PC-3 (cell line): ENCODE measurements at regions not wholly inside any gene's neighbourhood (a gene's known extent, or its start where the extent isn't known, plus 50 kb on each side); places are given as distances from the start of the nearest gene placed in this dataset.
"Not testable (repeated sequence)": the region's sequence is repeated elsewhere in the genome, so short reads cannot be mapped to it uniquely, and the experiment has no call there.

Experiments
- ATAC-seq: fragments of 200-7000 bp; cut with Tn5 transposase; 2 replicates; pipeline ENCODE4 v1.9.1; 2020; ENCODE audit warnings: mild to moderate bottlenecking, moderate library complexity
- BruUV-seq: library from RNA; stranded (reverse); fragments of 400-500 nt; replicated peaks from 2 replicates; lab custom pipeline; 2021; lab: Mats Ljungman, UMichigan
- CTCF ChIA-PET: fragments of 300-600 bp; sonication (Branson Sonifier 250); formaldehyde crosslinking; loops from one replicate; lab custom pipeline; 2022; ENCODE audit warnings: antibody characterized with exemption; lab: Charles Lee
- POLR2A ChIA-PET: fragments of 300-600 bp; sonication (Branson Sonifier 250); formaldehyde crosslinking; loops from one replicate; lab custom pipeline; 2022; ENCODE audit warnings: antibody characterized with exemption; ENCODE audit not compliant: unreplicated experiment; lab: Charles Lee
- DNase-seq: peaks from one replicate; pipeline ENCODE4 v3.0.0-alpha.2; 2015
- H2AFZ ChIP-seq: fragments of 300-600 bp; sonication (generic); 2 replicates; pipeline ENCODE4 v1.6.0; 2016; ENCODE audit warnings: antibody characterized with exemption, low read length
- H3F3A ChIP-seq: fragments of 300-600 bp; sonication (generic); one replicate; pipeline ENCODE4 v1.6.0; 2017; ENCODE audit warnings: antibody characterized with exemption, low read length, control low read depth, mild to moderate bottlenecking; ENCODE audit not compliant: unreplicated experiment
- H3K27ac ChIP-seq: fragments of 300-600 bp; sonication (generic); 2 replicates; pipeline ENCODE4 v1.5.1; 2016; ENCODE audit warnings: mild to moderate bottlenecking, low read length
- H3K27me3 ChIP-seq: fragments of 300-600 bp; sonication (generic); 2 replicates; pipeline ENCODE4 v1.6.1; 2016; ENCODE audit warnings: low read length, mixed read lengths
- H3K36me3 ChIP-seq: fragments of 300-600 bp; sonication (generic); 2 replicates; pipeline ENCODE4 v1.6.1; 2016; ENCODE audit warnings: low read depth, mixed run types, low read length, mixed read lengths
- H3K4me1 ChIP-seq: fragments of 300-600 bp; sonication (generic); 2 replicates; pipeline ENCODE4 v1.5.1; 2016; ENCODE audit warnings: low read length; ENCODE audit not compliant: insufficient read depth
- H3K4me2 ChIP-seq: fragments of 300-600 bp; sonication (generic); 2 replicates; pipeline ENCODE4 v1.6.0; 2016; ENCODE audit warnings: low read length
- H3K4me3 ChIP-seq: fragments of 300-600 bp; sonication (generic); 2 replicates; pipeline ENCODE4 v1.5.1; 2016; ENCODE audit warnings: mild to moderate bottlenecking, low read length, mixed read lengths
- H3K79me2 ChIP-seq: fragments of 300-600 bp; sonication (generic); 2 replicates; pipeline ENCODE4 v1.6.1; 2017; ENCODE audit warnings: low read length, mixed read lengths
- H3K9ac ChIP-seq: fragments of 300-600 bp; sonication (generic); 2 replicates; pipeline ENCODE4 v1.6.0; 2016; ENCODE audit warnings: mild to moderate bottlenecking, low read length
- H3K9me2 ChIP-seq: fragments of 300-600 bp; sonication (generic); replicated peaks from 2 replicates; pipeline ENCODE4 v1.6.1; 2016; ENCODE audit warnings: mixed run types, low read length, mixed read lengths
- H3K9me3 ChIP-seq: fragments of 300-600 bp; sonication (generic); 2 replicates; pipeline ENCODE4 v1.6.1; 2016; ENCODE audit warnings: low read length, mixed read lengths
- H4K20me1 ChIP-seq: fragments of 300-600 bp; sonication (generic); 2 replicates; pipeline ENCODE4 v1.6.1; 2016; ENCODE audit warnings: low read length, mixed read lengths
- intact Hi-C: fragments of 100-400 bp; cut with micrococcal nuclease; formaldehyde crosslinking; loops from 2 replicates; pipeline ENCODE4 v1.9.0; 2023

DNA sequence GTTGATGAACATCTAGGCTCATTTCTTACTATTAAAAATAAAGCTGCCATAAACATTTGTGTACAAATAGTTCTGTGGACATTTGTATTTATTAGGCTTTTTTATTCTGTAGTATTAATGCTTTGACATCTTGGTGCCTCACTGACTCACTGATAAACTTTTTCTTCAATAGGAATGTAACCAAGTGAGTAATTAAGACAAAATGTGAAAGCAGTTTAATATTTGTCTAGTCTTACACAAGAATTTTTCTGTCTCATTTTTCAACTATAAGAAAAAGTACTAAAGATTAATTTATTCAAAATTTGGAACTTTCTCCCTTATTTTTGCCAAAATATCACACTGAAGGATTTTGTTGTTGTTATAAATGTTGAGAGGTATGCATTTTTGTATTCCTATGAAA is 282.2 kb downstream of the CNTNAP3 start:
- H3K4me2 ChIP-seq, H3K27me3 ChIP-seq, H3K4me3 ChIP-seq, H3K9me2 ChIP-seq, H3K27ac ChIP-seq, H3K9me3 ChIP-seq, ATAC-seq, H4K20me1 ChIP-seq, CTCF ChIA-PET, BruUV-seq, H3K4me1 ChIP-seq, DNase-seq, H3F3A ChIP-seq, H3K79me2 ChIP-seq, POLR2A ChIA-PET, H3K9ac ChIP-seq, H3K36me3 ChIP-seq, intact Hi-C loops, H2AFZ ChIP-seq: not testable (repeated sequence)

DNA sequence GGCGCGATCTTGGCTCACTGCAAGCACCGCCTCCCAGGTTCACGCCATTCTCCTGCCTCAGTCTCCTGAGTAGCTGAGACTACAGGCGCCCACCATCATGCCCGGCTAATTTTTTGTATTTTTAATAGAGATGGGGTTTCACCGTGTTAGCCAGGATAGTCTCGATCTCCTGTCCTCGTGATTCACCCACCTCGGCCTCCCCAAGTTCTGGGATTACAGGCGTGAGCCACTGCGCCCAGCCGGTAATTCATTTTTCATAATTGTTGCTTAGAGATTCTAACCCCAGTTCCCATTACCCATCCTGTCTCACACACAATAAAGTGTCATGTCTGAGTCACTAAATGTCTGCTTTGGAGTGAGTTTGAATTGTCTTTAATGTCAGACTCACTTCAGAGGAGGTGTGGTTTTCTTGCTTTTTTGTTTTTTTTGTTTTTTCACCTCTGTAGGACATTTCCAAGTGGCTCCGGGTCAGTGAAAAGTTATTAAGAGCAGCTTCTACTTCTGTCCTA is 281.2 kb upstream of the FAM240B start:
- H3K9ac ChIP-seq, intact Hi-C loops, POLR2A ChIA-PET, H3F3A ChIP-seq, CTCF ChIA-PET, H3K4me2 ChIP-seq, H3K27me3 ChIP-seq, H4K20me1 ChIP-seq, H3K9me3 ChIP-seq, H3K9me2 ChIP-seq, H3K4me3 ChIP-seq, BruUV-seq, H3K36me3 ChIP-seq, H3K4me1 ChIP-seq, H3K79me2 ChIP-seq, H2AFZ ChIP-seq, H3K27ac ChIP-seq: not testable (repeated sequence)
- ATAC-seq, result peak; percentile 92
- peak; percentile 63 for DNase-seq

- H3K9ac ChIP-seq, H3K36me3 ChIP-seq, H3K4me3 ChIP-seq, H3K9me3 ChIP-seq, H3K27ac ChIP-seq, ATAC-seq, H3K4me2 ChIP-seq, DNase-seq, intact Hi-C loops, H3K4me1 ChIP-seq, H3K9me2 ChIP-seq, CTCF ChIA-PET, H3F3A ChIP-seq, H3K27me3 ChIP-seq, H3K79me2 ChIP-seq, BruUV-seq, H2AFZ ChIP-seq, POLR2A ChIA-PET, H4K20me1 ChIP-seq: not testable (repeated sequence)
Observed at GRCh38 chr9:38999277-38999676, 279.3 kb upstream of the FAM240B start.

DNA sequence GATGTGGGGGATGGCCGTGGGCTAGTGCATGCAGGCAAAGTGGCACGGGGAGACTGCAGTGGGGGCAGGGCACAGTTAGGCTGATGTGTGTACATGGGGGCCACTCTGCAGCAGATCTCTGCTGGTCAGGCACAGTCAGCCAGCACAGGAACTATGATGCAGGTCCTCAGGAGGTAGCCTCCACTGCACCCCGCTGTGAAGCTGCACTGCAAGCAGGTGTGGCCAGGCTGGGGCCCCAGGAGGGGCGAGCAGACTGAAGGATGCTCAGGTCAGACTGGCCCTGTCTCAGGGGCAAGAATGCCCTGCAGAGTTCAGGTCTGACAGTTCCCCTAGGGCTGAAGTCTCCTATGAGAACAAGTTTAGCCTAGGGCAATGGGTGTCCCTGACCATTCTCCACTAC is 273.8 kb upstream of the FAM240B start:
- BruUV-seq, ATAC-seq, DNase-seq, H3F3A ChIP-seq, H3K4me3 ChIP-seq, H3K9ac ChIP-seq, H3K36me3 ChIP-seq, H4K20me1 ChIP-seq, H2AFZ ChIP-seq, H3K9me3 ChIP-seq, POLR2A ChIA-PET, intact Hi-C loops, H3K9me2 ChIP-seq, H3K27ac ChIP-seq, H3K4me1 ChIP-seq, H3K4me2 ChIP-seq, H3K79me2 ChIP-seq, CTCF ChIA-PET, H3K27me3 ChIP-seq: not testable (repeated sequence)

DNA sequence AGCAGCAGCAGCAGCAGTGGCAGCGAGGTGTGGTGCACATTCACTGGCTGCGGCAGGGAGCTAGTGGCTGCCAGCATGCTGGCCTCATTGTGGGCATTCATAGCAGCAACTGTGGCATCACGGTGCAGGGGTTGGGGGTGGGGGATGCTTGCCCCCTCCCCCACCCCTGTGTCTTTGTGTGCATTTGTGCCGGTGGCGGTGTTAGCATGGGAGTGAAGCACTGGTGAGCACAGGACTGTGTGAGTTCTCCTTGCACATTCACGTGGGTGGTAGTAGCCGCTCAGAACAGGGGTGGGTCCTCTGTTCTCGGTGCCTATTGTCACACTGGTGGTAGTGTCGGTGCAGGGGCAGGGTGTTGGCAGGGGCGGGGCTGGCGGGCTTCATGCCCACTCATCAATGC is 273.2 kb upstream of the FAM240B start:
- CTCF ChIA-PET, DNase-seq: not testable (repeated sequence)

DNA sequence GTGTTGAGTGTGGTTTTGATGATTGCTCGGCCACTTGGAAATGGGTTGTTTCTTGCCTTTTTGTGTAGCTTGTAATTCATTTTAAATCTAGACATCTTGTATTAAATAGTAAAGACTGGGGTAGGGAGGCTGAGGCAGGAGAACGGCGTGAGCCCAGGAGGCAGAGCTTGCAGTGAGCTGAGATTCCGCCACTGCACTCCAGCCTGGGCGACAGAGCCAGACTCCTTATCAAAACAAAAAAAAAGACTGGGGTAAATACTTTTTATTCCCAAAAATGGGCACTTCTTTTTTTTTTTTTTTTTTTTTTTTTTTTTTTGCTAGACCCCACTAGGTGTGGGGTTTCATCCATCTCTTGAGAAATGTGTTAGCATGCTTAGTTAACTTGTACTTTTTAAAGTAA is 258.8 kb upstream of the FAM240B start:
- H3K9me3 ChIP-seq, result not testable (repeated sequence)

More for the DNA sequence above, 273.2 kb upstream of the FAM240B start:
- H3K9ac ChIP-seq, POLR2A ChIA-PET, H4K20me1 ChIP-seq, H3K27ac ChIP-seq, ATAC-seq, intact Hi-C loops, H3K4me2 ChIP-seq, H3K9me3 ChIP-seq, H3K4me1 ChIP-seq, H3K4me3 ChIP-seq, H3F3A ChIP-seq, H3K27me3 ChIP-seq, H3K9me2 ChIP-seq, H3K79me2 ChIP-seq, H3K36me3 ChIP-seq, H2AFZ ChIP-seq, BruUV-seq: not testable (repeated sequence)

DNA sequence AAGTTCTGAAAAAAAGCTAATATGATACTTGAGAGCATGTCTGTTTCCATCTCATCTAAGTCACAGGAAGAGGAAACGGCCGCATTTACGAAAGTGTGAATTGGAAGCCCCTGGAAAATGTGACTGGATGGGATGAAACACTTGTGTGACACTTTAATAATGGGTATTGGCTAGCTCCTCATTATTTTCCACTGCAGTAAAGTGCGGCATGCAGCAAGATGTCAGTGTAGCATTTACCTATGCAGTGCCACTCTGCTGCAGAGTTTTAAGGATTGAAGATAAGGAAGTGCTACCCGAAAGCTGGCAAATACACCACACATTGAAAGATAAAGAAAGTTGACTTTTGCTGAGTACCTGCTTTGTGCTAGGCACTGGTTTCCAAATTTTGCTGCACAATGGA is 249.5 kb upstream of the FAM240B start:
- H3K27ac ChIP-seq, H3K4me2 ChIP-seq, H2AFZ ChIP-seq, DNase-seq, H3F3A ChIP-seq, BruUV-seq, H3K27me3 ChIP-seq, H3K79me2 ChIP-seq, H3K36me3 ChIP-seq, ATAC-seq, CTCF ChIA-PET, H3K4me3 ChIP-seq, H3K9me2 ChIP-seq, H3K9me3 ChIP-seq, H3K4me1 ChIP-seq, H3K9ac ChIP-seq, POLR2A ChIA-PET, H4K20me1 ChIP-seq, intact Hi-C loops: not testable (repeated sequence)

More for the DNA sequence above, 258.8 kb upstream of the FAM240B start:
- DNase-seq, H3K79me2 ChIP-seq, H3K4me1 ChIP-seq, H3K4me2 ChIP-seq, BruUV-seq, H3F3A ChIP-seq, ATAC-seq, H3K9ac ChIP-seq, H2AFZ ChIP-seq, H3K4me3 ChIP-seq, CTCF ChIA-PET, POLR2A ChIA-PET, H3K36me3 ChIP-seq, H4K20me1 ChIP-seq, H3K27me3 ChIP-seq, H3K27ac ChIP-seq, H3K9me2 ChIP-seq, intact Hi-C loops: not testable (repeated sequence)
